ENCODE measurements at regions not wholly inside any gene's neighbourhood (a gene's known extent, or its start where the extent isn't known, plus 50 kb on each side); places are given as distances from the start of the nearest gene placed in this dataset.

DNA sequence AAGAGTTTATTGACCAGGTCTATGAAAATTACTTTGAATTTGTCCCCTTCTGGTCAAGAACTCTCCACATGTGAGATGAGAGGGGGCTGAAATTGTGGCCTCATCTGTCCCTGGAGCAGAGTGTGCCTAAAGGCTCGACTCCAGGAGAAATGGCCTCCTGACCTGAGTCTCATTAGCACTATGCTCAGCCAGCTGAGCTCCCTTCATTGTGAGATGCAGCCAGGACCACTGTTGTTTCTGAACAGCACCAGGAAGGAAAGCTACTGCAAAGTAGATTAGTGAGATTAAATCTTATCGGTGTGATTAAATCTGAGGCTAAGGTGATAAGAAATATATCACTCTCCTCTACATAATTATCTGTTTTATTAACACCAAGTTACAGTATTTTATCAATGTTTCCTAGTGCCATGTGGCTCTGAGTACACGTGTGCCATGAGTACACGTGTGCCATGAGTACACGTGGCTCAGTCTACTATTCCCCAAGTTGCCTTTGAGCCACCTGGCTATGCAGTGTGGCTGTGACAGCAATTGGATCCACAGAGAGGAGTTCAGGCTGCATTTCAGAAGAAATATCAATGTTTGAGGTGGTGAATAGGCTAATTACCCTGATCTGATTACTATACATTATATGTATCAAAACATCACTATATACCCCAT lies 126.9 kb downstream of the IPMK start:
- DNase-seq (ENCODE audit: low read depth in 2 of 3, low spot score in 2 of 3): no peak

GRCh38 chr10:58140054-58140453 lies 127.6 kb downstream of the IPMK start:
- DNase-seq (ENCODE audit: low read depth in 2 of 3, low spot score in 2 of 3): no peak

GRCh38 chr10:58137813-58138212 lies 129.9 kb downstream of the IPMK start:
- DNase-seq (ENCODE audit: low read depth in 2 of 3, low spot score in 2 of 3): no peak

DNA sequence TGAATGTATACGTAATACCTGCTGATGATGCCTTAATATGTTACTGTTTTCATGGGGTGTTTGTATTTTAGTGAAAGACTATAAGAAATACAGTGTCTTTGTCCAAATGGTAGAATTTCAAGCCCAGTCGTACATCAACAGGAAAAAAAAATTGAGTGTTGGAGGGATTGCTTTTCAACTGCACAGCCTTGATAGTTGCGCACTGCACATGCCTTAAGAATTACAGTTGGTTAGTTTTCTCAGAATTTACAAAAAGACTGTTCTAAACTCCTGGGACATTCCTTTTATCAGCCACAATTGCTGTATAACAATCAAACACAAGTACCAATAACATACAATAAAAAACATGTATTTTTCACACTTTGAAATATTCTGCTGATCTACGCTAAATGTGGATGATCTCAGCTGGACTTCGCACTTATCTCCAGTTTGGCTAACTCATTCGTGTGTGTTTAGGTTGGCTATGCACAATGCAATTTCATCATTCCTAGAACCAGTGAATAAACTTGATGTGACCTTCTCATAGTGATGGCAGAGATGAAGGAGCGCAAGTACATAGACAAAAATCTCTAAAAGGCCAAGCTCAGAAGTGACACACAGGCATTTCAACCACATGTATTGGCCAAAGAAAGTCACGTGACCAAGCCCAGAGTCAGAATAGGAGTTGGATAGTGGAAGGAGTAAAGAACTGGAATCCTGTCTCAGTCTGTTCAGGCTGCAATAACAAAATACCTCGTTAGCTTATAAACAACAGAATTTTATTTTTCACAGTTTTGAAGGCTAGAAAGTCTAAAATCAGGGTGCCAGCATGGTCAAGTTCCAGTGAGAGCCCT lies 152.3 kb downstream of the IPMK start:
- no peak for DNase-seq (ENCODE audit: low read depth in 2 of 3, low spot score in 2 of 3)

DNA sequence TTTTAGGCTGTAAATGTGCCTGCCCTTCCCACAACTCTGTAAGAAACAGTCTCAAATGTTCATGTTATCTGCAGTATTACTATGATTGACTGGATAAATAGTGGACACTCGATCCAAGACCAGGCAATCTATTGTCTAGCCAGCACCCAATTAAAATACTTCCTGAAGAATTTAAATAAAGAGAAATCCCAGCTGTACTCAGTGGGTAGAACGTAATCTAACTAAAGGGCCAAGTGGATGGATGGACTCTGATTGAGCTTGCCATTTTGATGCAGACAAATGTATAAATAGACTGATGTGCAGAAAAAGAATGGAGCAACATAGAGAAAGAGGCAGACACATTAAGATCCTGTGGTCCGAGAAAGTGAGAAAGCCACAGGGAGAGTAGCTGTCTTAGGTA lies 158.0 kb downstream of the IPMK start:
- DNase-seq (ENCODE audit: low read depth in 2 of 3, low spot score in 2 of 3): no peak

GRCh38 chr10:58107506-58107905 lies 160.2 kb downstream of the IPMK start:
- no peak for DNase-seq (ENCODE audit: low read depth in 2 of 3, low spot score in 2 of 3)

DNA sequence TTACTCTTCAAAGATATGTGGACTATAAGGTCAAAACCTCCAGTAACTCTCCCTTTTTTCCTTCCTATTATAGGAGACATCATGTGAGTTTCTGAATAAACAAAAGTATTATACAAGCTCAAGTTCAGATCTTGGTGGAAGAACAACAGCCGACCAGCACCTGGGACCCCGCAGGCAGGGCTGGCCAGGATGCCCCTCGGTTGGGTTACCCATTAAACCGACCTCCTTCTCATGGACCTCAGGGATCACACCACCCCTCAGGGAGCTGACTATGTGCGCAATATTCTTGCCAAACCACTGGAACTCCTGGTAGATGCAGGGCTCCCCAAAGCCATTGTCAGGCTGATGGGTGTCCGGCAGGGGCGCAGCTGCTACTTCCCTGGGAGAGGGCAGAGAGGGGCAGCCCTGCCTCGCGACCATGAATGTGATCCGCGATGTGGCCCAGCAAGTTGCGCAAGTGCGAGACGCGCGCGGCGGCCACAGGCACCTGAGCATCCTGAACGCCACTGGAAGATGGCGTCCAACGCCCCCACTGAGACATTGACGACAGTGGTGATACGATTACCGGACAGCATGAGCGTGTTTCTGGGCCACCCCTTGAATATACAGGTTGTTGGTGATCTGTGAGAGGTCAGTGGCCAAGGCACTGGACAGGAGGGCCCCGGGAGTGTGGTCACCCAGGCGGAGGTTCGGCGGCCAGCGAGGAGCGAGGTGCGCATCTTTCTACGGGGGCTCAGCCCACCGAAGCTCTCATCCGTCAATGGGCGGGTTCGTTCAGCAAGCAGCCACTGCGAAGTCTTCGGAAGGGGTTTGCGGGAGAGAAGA lies 161.3 kb downstream of the IPMK start:
- DNase-seq (ENCODE audit: low read depth in 2 of 3, low spot score in 2 of 3): no peak

- DNase-seq (ENCODE audit: low read depth in 2 of 3, low spot score in 2 of 3): no peak
Observed at GRCh38 chr10:58104351-58104751, 163.3 kb downstream of the IPMK start.

GRCh38 chr10:58102897-58103296 lies 164.8 kb downstream of the IPMK start:
- DNase-seq (ENCODE audit: low read depth in 2 of 3, low spot score in 2 of 3): no peak

DNA sequence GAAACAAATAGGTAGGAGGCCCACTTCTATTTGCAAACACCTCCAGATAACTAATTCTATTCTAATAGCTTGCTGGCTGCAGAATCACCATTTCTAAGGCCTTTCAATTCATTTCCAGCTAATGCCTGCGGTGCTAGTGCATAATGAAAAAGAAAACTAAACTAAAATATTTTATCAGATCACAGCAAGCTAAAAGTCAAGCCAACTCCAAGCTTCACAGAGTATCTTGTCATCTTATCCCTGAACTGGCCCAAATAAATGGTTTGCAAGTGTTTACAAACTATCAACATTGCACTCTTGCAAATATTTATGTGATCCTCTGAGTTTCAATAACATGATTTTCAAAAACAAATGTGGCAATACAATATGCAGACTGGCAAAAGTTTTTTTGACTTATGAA lies 166.0 kb downstream of the IPMK start:
- no peak for DNase-seq (ENCODE audit: low read depth in 2 of 3, low spot score in 2 of 3)

DNA sequence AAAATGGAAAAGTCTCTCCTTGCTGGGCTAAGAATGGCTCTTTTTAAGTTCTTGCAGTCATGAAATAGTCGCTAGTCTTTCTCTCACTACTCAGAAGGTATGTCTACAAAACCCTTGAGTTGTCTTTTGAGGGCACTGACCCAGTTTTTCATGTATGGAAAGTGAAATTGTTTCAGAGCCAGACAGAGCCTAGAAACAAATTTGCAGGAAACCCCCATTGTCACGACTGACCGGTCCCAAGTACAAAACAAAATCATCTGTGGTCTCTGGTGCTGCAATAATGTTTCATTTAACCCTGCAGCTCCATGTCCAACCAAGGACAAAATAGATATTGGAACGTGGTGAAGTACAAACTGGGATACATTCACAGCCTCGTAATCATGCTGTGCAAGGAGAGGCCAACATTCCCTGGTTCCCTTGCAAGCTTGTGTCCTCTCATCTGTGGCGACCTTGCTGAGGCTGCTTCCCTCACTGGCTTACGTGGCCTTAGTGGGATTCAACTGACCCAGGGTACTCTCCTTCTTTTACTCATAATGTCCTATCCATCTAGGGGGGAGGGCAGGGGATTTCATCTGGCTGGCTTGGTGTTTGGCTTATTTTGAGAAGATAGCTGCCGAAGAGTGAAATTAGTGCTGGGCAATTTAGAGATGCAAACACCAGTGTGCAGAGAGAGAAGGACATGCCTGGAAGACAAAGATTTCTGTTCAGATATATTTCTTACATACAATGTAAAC lies 172.5 kb downstream of the IPMK start:
- no peak for DNase-seq (ENCODE audit: low read depth in 2 of 3, low spot score in 2 of 3)

DNA sequence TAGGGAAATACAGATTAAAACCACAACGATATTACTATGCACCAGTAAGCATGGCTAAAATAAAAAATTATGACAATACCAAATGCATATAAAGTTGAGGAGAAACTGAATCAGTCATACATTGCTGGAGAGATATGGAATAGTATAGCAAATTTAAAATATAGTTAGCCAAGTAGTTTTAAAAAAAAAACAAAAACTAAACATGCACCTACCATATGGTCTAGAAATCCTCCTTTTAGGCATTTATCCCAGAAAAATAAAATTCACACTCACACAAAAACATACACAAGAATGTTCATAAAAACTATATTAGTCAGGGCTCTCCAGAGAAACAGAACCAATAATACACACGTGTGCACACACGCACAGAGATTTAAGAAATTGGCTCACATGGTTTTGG lies 175.8 kb downstream of the IPMK start:
- DNase-seq (ENCODE audit: low read depth in 2 of 3, low spot score in 2 of 3): no peak

DNA sequence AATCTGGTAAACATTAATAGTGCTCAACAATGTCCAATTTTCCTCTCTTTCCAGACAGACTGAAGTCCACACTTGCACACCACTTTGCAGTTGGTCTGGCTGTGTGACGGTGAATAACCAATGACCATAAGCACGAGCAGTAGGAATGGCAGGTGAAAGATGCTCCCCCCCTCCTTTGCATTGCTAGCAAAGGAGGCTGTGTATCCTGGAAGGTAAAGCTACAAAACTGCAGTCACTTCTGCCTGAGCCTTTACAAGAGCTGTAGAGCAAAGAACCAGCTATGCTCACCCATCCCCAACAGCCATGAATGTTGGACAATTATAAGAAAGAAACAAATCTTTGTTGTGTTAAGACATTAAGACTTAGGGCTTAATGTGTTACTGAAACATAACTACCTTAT lies 178.0 kb downstream of the IPMK start:
- DNase-seq (ENCODE audit: low read depth in 2 of 3, low spot score in 2 of 3): no peak

GRCh38 chr10:58087896-58088295 lies 179.8 kb downstream of the IPMK start:
- no peak for DNase-seq (ENCODE audit: low read depth in 2 of 3, low spot score in 2 of 3)

GRCh38 chr10:58086763-58087150 lies 180.9 kb downstream of the IPMK start:
- no peak for DNase-seq (ENCODE audit: low read depth in 2 of 3, low spot score in 2 of 3)

DNA sequence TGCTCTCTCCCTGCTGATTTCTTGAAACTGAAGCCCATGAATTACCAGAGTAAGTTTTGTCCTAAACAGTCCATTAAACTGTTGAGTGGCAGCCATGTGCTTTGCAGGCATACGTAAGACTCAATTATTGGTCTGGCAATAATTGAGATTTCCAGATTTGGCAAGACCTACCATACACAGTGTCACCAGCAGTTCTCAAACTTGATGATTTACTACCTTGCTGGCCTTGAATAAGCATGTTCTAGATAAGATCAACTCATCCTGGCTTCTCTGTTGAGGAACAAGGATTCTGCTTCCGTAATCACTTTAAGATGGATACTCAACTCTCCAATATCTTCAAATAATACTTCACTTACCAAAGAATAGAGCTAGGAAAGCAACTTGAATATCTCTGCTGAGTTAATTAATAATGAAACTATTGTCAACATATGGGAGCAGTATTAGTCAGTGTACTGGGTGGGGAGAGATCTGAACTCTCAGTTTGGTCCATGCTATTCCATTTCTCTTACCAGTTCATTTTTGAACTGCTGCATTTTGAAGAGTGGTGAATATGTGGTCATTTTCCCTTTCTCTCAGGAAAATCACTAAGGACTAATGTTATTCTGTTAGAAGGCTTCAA lies 181.4 kb downstream of the IPMK start:
- DNase-seq (ENCODE audit: low read depth in 2 of 3, low spot score in 2 of 3): no peak

- no peak for DNase-seq (ENCODE audit: low read depth in 2 of 3, low spot score in 2 of 3)
Observed at GRCh38 chr10:58082248-58082647, 185.4 kb downstream of the IPMK start.

- no peak for DNase-seq (ENCODE audit: low read depth in 2 of 3, low spot score in 2 of 3)
Observed at GRCh38 chr10:58081353-58081752, 186.3 kb downstream of the IPMK start.

- no peak for DNase-seq (ENCODE audit: low read depth in 2 of 3, low spot score in 2 of 3)
Observed at GRCh38 chr10:58079461-58079860, 188.2 kb downstream of the IPMK start.

GRCh38 chr10:58072634-58073033 lies 195.1 kb downstream of the IPMK start:
- no peak for DNase-seq (ENCODE audit: low read depth in 2 of 3, low spot score in 2 of 3)

All from hematopoietic multipotent progenitor cell (in vitro differentiated cells).